Lung (tissue), 11 donors: ENCODE measurements at regions not wholly inside any gene's neighbourhood (a gene's known extent, or its start where the extent isn't known, plus 50 kb on each side); places are given as distances from the start of the nearest gene placed in this dataset.

ENCODE experiments used
- ATAC-seq: fragments of 200-7000 bp; cut with Tn5 transposase; one replicate; pipeline ENCODE4 v1.9.1; 2020; ENCODE audit warnings: moderate number of reproducible peaks; ENCODE audit not compliant: insufficient read depth, low FRiP score
- DNase-seq, 3 donors: peaks; one replicate each; pipeline ENCODE4 v3.0.0-alpha.2; 2013 to 2017
- H3K27ac ChIP-seq, 2 donors: one replicate each; pipeline ENCODE4 v1.5.1; 2013; ENCODE audit warnings: mild to moderate bottlenecking in 2 of 2, moderate library complexity in 2 of 2, control low read depth in 1 of 2, inconsistent platforms in 1 of 2, low read depth in 1 of 2, low read length in 1 of 2
- H3K27me3 ChIP-seq, 3 donors: one replicate each; pipeline ENCODE4 v1.5.1; 2013; ENCODE audit warnings: low read length in 2 of 3; ENCODE audit not compliant: control insufficient read depth in 3 of 3, insufficient read depth in 3 of 3
- H3K36me3 ChIP-seq, 4 donors: one replicate each; pipeline ENCODE4 v1.5.1; 2013; ENCODE audit warnings: low read length in 4 of 4, mild to moderate bottlenecking in 1 of 4, moderate library complexity in 1 of 4; ENCODE audit not compliant: control insufficient read depth in 4 of 4, insufficient read depth in 4 of 4
- H3K4me1 ChIP-seq, 5 donors: one replicate each; pipeline ENCODE4 v1.5.1; 2013; ENCODE audit warnings: low read length in 5 of 5, mild to moderate bottlenecking in 2 of 5, moderate library complexity in 1 of 5; ENCODE audit not compliant: control insufficient read depth in 5 of 5, insufficient read depth in 5 of 5
- H3K4me3 ChIP-seq: one replicate; pipeline ENCODE4 v1.5.1; 2013; ENCODE audit warnings: mild to moderate bottlenecking, control low read depth, moderate library complexity
- H3K9ac ChIP-seq, 2 donors: one replicate each; pipeline ENCODE4 v1.5.1; 2013; ENCODE audit warnings: low read length in 2 of 2, control low read depth in 1 of 2; ENCODE audit not compliant: insufficient read depth in 1 of 2
- H3K9me3 ChIP-seq, 4 donors: one replicate each; pipeline ENCODE4 v1.5.1; 2013; ENCODE audit warnings: low read length in 3 of 4, mild to moderate bottlenecking in 1 of 4, moderate library complexity in 1 of 4; ENCODE audit not compliant: control insufficient read depth in 4 of 4, insufficient read depth in 3 of 4
- WGBS, 2 donors: extraction: QIAGEN DNeasy Blood & Tissue Kit; methylation state at CpG; one replicate each; pipeline ENCODE4 v1.1.7; 2013; 5-methylcytosine and 5-hydroxymethylcytosine counted together
- TF ChIP-seq, protein P1 (sequence below): IDR thresholded peaks from 2 replicates; pipeline ENCODE4 v1.5.1; 2012; ENCODE audit warnings: mild to moderate bottlenecking; ENCODE audit errors: control extremely low read depth, extremely low read depth
- donor health status: control.
- donor health status: control.
- donor health status: Bipolar disorder and iron deficiency.
- donor health status: healthy.
- donor health status: DM: yes; HTN: yes; CAD: no.

DNA sequence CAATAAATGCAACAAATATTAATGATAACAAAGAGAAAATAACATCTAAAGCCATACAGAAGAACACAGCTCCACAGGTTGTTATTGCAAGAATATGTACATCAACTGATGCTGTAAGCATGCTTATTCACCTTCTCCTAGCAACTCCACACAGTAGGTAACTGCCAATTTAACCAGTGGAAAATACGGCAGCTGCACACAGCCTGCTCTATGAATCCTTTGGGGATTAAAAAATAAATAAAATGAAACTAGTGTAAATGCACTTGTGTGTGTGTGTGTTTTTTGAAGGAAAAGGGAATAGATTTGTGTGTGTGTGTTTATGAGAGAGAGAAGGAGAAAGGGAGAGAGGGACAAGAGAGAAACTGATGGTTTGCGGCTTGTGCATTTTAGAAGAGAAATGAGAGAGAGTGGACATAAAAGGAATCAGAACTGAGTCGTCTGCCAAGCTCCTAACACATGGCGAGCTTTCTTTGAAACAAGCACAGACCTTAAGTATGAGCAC is 96.2 kb upstream of the PDE1A start:
- H3K9ac ChIP-seq, result no peak overlapping the region
- H3K36me3 ChIP-seq, result no peaks in the 10 kb centered on the region
- no peak overlapping the region for H3K27ac ChIP-seq
- TF ChIP-seq, protein P1, sequence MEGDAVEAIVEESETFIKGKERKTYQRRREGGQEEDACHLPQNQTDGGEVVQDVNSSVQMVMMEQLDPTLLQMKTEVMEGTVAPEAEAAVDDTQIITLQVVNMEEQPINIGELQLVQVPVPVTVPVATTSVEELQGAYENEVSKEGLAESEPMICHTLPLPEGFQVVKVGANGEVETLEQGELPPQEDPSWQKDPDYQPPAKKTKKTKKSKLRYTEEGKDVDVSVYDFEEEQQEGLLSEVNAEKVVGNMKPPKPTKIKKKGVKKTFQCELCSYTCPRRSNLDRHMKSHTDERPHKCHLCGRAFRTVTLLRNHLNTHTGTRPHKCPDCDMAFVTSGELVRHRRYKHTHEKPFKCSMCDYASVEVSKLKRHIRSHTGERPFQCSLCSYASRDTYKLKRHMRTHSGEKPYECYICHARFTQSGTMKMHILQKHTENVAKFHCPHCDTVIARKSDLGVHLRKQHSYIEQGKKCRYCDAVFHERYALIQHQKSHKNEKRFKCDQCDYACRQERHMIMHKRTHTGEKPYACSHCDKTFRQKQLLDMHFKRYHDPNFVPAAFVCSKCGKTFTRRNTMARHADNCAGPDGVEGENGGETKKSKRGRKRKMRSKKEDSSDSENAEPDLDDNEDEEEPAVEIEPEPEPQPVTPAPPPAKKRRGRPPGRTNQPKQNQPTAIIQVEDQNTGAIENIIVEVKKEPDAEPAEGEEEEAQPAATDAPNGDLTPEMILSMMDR, result no peak
- no peaks in the 10 kb centered on the region for H3K9me3 ChIP-seq
- ATAC-seq (no peak), DNase-seq (peak in 1 of 3 donors; percentile 29)
- H3K4me3 ChIP-seq, result no peak overlapping the region
- H3K4me1 ChIP-seq, result peaks cover 0 to 5% (median 0%) of the 10 kb centered on the region in 5 donors
- H3K27me3 ChIP-seq, result no peaks in the 10 kb centered on the region
- WGBS, 2 donors, result 40 to 53% methylated on average over 4 of the region's 4 CpGs

DNA sequence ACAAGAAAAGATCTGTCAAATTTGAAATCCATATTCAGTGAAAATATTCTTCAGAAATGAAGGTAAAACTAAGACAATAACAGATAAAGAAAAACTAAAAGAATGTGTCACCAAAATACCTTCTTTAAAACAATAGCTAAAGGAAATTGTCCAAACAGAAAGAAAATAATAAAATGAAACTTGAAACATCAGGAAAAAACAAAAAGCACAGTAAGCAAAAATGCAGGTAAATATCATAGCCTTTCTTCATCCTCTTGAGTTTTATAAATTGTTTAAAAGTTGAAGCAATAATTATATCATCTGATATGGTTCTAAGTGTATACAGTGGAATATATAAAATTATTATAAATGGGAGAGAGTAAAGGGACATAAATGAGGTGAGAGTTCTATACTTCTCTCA is 103.8 kb upstream of the PDE1A start:
- H3K27me3 ChIP-seq, result no peaks in the 10 kb centered on the region
- DNase-seq (no peak), ATAC-seq (no peak)
- H3K36me3 ChIP-seq, result no peaks in the 10 kb centered on the region
- TF ChIP-seq, protein P1, result no peak
- H3K9ac ChIP-seq, result no peak overlapping the region
- H3K4me3 ChIP-seq, result no peak overlapping the region
- no peaks in the 10 kb centered on the region for H3K4me1 ChIP-seq
- no peaks in the 10 kb centered on the region for H3K9me3 ChIP-seq
- no peak overlapping the region for H3K27ac ChIP-seq

DNA sequence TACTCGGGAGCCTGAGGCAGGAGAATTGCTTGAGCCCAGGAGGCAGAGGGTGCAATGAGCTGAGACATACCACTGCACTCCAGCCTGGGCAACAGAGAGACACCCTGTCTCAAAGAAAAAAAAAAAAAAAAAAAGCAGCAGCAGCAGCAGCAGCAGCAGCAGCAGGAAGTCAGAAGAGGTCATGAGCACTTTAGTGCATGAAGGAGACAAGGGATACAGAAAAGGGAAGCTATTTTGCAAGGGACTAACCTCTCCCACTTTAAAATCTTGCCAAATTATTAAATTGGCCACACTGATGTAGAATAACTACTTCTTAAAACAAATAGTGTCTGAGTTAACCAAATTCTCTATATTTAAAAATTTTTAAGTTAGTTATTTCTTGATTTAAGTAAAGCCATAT is 113.4 kb upstream of the PDE1A start:
- Histone ChIP-seq H3K36me3 (no peaks in the 10 kb centered on the region), H3K9ac (no peak overlapping the region), H3K4me3 (no peak overlapping the region), H3K27me3 (no peaks in the 10 kb centered on the region), H3K9me3 (no peaks in the 10 kb centered on the region), H3K27ac (no peak overlapping the region), H3K4me1 (no peaks in the 10 kb centered on the region)
- WGBS, 2 donors, result 60% methylated on average over 1 of the region's 1 CpG
- no peak for DNase-seq
- TF ChIP-seq, protein P1, result no peak
- no peak for ATAC-seq

DNA sequence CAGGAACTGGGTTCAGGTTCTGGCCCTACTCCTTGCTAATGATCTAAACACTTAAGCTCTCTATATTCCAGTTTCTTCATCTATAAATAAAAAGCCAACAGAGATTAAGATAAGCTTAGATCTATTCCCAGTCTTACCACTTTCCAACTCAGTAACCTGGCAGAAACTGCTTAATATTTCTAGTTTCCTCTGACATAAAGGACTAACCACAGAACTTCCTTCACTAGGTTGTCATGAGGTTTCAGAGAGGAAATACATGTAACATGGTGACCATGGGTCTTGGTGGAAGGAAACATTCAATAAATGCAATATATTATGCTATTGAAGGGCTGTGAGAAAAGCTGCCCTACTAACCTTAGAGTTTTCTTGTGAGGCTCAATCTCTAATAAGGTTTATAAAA is 114.4 kb upstream of the PDE1A start:
- ATAC-seq (no peak), DNase-seq (no peak)
- Histone ChIP-seq H3K9ac (no peak overlapping the region), H3K4me1 (no peaks in the 10 kb centered on the region), H3K36me3 (no peaks in the 10 kb centered on the region), H3K4me3 (no peak overlapping the region), H3K27me3 (no peaks in the 10 kb centered on the region), H3K9me3 (no peaks in the 10 kb centered on the region), H3K27ac (no peak overlapping the region)
- TF ChIP-seq, protein P1, result no peak
